ENCODE measurements at regions not wholly inside any gene's neighbourhood (a gene's known extent, or its start where the extent isn't known, plus 50 kb on each side); places are given as distances from the start of the nearest gene placed in this dataset.

DNA sequence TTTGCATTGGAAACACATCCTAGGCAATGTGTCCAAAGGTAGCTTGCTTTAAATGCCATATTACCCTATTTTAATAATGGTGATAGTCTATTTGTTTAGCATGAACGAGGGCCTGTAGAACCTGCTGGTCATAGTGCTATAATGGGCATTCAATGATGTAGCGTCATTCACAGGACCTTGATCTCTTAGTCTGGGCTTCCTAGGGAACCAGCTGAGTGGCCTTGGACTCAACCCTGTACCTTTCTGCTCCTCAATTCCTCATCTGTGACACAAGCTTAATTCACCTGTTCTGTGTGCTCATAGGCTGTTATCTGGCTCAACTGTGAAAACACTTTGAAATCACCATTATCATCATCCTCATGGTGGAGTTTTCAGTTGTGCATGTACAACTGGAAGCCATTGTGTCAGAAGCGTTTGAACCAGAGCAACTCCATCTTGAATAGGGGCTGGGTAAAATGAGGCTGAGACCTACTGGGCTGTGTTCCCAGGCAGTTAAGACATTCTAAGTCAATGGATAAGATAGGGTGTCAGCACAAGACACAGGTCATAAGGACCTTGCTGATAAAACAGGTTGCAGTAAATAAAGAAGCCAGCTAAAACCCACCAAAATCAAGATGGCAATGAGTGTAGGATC, 346.8 kb upstream of the KLF3 start:
- Mint-ChIP-seq H3K27ac (ENCODE audit: unreplicated experiment) (no peak overlapping the region), H3K4me1 (ENCODE audit: unreplicated experiment) (peaks cover 20% of the 10 kb centered on the region), H3K27me3 (ENCODE audit: unreplicated experiment) (peaks cover 6% of the 10 kb centered on the region), H3K4me3 (ENCODE audit: unreplicated experiment) (no peak overlapping the region), H3K36me3 (ENCODE audit: low read depth, unreplicated experiment) (peaks cover 4% of the 10 kb centered on the region), H3K9me3 (ENCODE audit: unreplicated experiment) (no peaks in the 10 kb centered on the region)
- TF ChIP-seq, protein P1, sequence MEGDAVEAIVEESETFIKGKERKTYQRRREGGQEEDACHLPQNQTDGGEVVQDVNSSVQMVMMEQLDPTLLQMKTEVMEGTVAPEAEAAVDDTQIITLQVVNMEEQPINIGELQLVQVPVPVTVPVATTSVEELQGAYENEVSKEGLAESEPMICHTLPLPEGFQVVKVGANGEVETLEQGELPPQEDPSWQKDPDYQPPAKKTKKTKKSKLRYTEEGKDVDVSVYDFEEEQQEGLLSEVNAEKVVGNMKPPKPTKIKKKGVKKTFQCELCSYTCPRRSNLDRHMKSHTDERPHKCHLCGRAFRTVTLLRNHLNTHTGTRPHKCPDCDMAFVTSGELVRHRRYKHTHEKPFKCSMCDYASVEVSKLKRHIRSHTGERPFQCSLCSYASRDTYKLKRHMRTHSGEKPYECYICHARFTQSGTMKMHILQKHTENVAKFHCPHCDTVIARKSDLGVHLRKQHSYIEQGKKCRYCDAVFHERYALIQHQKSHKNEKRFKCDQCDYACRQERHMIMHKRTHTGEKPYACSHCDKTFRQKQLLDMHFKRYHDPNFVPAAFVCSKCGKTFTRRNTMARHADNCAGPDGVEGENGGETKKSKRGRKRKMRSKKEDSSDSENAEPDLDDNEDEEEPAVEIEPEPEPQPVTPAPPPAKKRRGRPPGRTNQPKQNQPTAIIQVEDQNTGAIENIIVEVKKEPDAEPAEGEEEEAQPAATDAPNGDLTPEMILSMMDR (IDR thresholded peaks at IDR 0.05; ENCODE audit: unreplicated experiment), result no peak
- no peak for DNase-seq (ENCODE audit: low spot score)

DNA sequence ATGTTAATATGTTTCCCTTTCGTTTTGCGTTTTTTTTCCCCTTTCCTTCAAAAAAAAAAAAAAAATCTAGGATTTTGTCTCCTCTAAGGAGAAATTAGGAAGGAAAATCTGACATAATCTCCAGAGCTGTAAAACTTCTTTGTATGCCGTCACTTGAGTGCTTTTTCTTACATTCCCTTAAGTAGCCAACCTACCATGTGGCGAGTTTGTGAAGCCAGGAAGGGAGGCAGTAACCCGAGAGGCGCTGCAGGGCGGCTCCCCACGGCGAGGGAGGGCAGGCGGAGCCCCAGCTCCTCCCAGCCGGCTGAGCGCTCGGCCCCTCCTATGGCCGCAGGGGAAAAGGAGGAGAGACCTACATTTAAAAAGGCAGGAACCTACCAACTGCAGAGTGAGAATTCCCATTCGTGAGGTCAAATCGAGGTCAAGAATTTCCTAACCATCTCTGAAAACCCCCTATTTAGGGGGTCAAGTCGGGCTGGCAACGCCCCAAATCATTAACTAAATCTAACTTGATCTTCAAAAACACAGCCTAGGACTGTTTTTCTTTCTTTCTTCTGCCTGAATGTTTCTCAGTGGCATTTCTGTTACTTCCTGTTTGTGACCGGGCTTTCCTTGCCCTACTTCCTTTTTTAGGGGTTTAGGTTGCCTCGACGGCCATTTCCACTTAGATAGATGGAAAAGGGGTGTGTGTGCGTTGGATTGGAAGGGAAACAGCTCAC, 345.1 kb upstream of the KLF3 start:
- Mint-ChIP-seq H3K27ac (ENCODE audit: unreplicated experiment) (peak overlapping the region; percentile 96), H3K4me1 (ENCODE audit: unreplicated experiment) (peaks cover 20% of the 10 kb centered on the region), H3K27me3 (ENCODE audit: unreplicated experiment) (peaks cover 8% of the 10 kb centered on the region), H3K9me3 (ENCODE audit: unreplicated experiment) (no peaks in the 10 kb centered on the region), H3K4me3 (ENCODE audit: unreplicated experiment) (peak overlapping the region; percentile 73), H3K36me3 (ENCODE audit: low read depth, unreplicated experiment) (peaks cover 10% of the 10 kb centered on the region)
- DNase-seq (ENCODE audit: low spot score), result peak; percentile 79
- TF ChIP-seq, protein P1 (IDR thresholded peaks at IDR 0.05; ENCODE audit: unreplicated experiment), result no peak

DNA sequence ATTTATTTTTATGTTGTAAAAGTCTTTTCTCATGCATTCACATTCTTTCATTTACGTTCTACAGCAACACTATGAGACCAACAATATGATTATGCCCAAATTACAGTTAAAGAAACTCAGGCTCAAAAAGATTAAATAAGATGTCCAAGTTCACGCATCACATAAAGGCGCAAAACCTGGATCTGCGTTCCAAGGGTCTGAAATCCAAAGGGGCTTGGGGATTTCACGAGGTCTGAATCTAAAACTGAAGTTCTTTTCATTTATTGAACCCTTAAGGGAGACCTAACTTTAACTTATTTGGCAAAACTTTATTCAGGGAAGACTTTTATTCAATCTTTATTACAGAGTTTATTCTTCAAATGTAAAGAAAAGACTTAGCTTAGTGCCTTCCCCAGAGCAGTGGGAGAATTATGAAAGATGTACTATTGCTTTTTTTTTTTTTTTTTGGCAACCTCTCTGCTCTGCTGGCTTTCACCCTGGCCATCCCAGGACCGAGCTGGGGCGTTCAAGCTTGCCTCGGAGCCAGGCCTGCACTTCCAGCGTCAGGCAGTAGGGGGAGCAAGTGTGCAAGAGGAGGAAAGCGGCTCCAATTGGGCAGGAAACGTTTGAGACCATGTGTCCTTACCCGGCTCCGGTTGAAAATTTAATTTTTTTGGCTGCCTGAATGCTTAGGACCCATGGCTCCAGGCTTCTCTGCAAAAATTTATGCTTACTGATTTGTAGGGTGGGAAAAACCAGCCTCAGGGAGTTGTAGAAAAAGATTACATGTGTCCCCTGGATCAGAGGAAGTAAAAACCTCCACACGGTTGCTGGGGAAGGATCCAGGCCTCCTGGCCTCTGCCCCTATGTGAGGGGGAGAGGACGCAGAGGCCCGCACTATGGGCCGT, 344.3 kb upstream of the KLF3 start:
- H3K27ac Mint-ChIP-seq (ENCODE audit: unreplicated experiment), result peak overlapping the region; percentile 96
- H3K4me1 Mint-ChIP-seq (ENCODE audit: unreplicated experiment), result peaks cover 20% of the 10 kb centered on the region
- TF ChIP-seq, protein P1 (IDR thresholded peaks at IDR 0.05; ENCODE audit: unreplicated experiment), result peak; percentile 95
- H3K4me3 Mint-ChIP-seq (ENCODE audit: unreplicated experiment), result peak overlapping the region; percentile 73
- no peaks in the 10 kb centered on the region for H3K9me3 Mint-ChIP-seq (ENCODE audit: unreplicated experiment)
- H3K27me3 Mint-ChIP-seq (ENCODE audit: unreplicated experiment), result peaks cover 8% of the 10 kb centered on the region
- peak; percentile 100 for DNase-seq (ENCODE audit: low spot score)
- peaks cover 12% of the 10 kb centered on the region for H3K36me3 Mint-ChIP-seq (ENCODE audit: low read depth, unreplicated experiment)

- Mint-ChIP-seq H3K4me3 (ENCODE audit: unreplicated experiment) (no peak overlapping the region), H3K4me1 (ENCODE audit: unreplicated experiment) (peaks cover 20% of the 10 kb centered on the region), H3K27me3 (ENCODE audit: unreplicated experiment) (peaks cover 8% of the 10 kb centered on the region), H3K27ac (ENCODE audit: unreplicated experiment) (peak overlapping the region; percentile 70), H3K9me3 (ENCODE audit: unreplicated experiment) (no peaks in the 10 kb centered on the region), H3K36me3 (ENCODE audit: low read depth, unreplicated experiment) (peaks cover 12% of the 10 kb centered on the region)
- TF ChIP-seq, protein P1 (IDR thresholded peaks at IDR 0.05; ENCODE audit: unreplicated experiment), result no peak
- DNase-seq (ENCODE audit: low spot score), result no peak
Measured at GRCh38 chr4:38320343-38320695, 343.7 kb upstream of the KLF3 start.
